SK-N-SH (cell line): ENCODE measurements at regions not wholly inside any gene's neighbourhood (a gene's known extent, or its start where the extent isn't known, plus 50 kb on each side); places are given as distances from the start of the nearest gene placed in this dataset.

Experiments
- CTCF ChIP-seq: fragments of 200-600 bp; sonication (generic); IDR thresholded peaks from 2 replicates; pipeline ENCODE4 v1.6.1; 2017; ENCODE audit warnings: antibody characterized with exemption, mild to moderate bottlenecking, moderate library complexity
- EP300 ChIP-seq, 2 experiments: IDR thresholded peaks; 2 replicates each; pipeline versions ENCODE4 v1.4.0 to v1.6.1; 2012; ENCODE audit warnings: borderline replicate concordance in 1 of 2, low read depth in 1 of 2, low read length in 1 of 2
- FOSL2 ChIP-seq: IDR thresholded peaks from 2 replicates; pipeline ENCODE4 v1.4.0; 2012; ENCODE audit warnings: low read depth, mild to moderate bottlenecking, moderate library complexity, borderline replicate concordance
- FOXM1 ChIP-seq: IDR thresholded peaks from 2 replicates; pipeline ENCODE4 v1.4.0; 2012; ENCODE audit warnings: low read depth, mild to moderate bottlenecking
- GATA2 ChIP-seq: sonication (generic); formaldehyde crosslinking; IDR thresholded peaks from 2 replicates; pipeline ENCODE4 v1.5.0; 2020; ENCODE audit warnings: mild to moderate bottlenecking, missing genetic modification reagents
- JUND ChIP-seq: IDR thresholded peaks from 2 replicates; pipeline ENCODE4 v1.4.0; 2012
- NRF1 ChIP-seq: IDR thresholded peaks from 2 replicates; pipeline ENCODE4 v1.6.1; 2012; ENCODE audit warnings: low read depth, mild to moderate bottlenecking, low read length
- POLR2AphosphoS5 ChIP-seq: IDR thresholded peaks from 2 replicates; pipeline ENCODE4 v1.6.1; 2012; ENCODE audit warnings: low read depth, low read length
- RFX5 ChIP-seq: IDR thresholded peaks from 2 replicates; pipeline ENCODE4 v1.6.1; 2012; ENCODE audit warnings: mild to moderate bottlenecking, improper control_type of control experiment, low read length
- TCF12 ChIP-seq: IDR thresholded peaks from 2 replicates; pipeline ENCODE4 v1.4.0; 2012
- USF2 ChIP-seq: fragments of 150-350 bp; IDR thresholded peaks from 2 replicates; pipeline ENCODE4 v1.6.1; 2017; ENCODE audit warnings: antibody characterized with exemption, low read length, low read depth, borderline replicate concordance
- ZBTB33 ChIP-seq: IDR thresholded peaks from 2 replicates; pipeline ENCODE4 v1.4.0; 2012; ENCODE audit warnings: low read depth, borderline replicate concordance
- TF ChIP-seq, protein P1 (sequence below): IDR thresholded peaks from 2 replicates; pipeline ENCODE4 v1.4.0; 2012; ENCODE audit warnings: low read depth

DNA sequence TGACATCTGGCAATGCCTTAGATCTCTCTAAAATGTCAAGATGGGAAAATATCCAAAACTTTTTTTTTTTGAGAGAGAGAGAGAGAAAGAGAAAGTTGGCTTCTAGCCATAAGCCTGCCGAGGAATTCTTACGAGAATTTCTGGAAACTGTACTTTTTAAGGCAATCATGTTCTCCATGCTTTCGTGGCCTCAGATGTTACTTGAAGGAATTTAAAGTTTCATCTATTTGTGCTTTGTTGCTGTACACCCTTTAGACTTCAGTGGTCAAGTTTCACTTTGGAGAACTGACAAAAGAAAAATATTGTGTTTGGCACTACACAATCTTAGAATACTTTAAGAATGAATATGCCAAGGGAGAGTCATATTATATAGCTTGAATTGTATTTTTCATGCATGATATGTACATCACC is 53.9 kb downstream of the FAT4 start:
- TF ChIP-seq GATA2 (CRISPR knock-in tag): no peak
- TF ChIP-seq CTCF: no peak
- TF ChIP-seq RFX5: no peak
- TF ChIP-seq, protein P1, sequence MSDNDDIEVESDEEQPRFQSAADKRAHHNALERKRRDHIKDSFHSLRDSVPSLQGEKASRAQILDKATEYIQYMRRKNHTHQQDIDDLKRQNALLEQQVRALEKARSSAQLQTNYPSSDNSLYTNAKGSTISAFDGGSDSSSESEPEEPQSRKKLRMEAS: peak; percentile 75; the same call in 1 of the 2 replicates
- TF ChIP-seq TCF12: no peak; the same call in none of the 2 replicates
- no peak for TF ChIP-seq ZBTB33
- TF ChIP-seq EP300 (IDR thresholded peaks at IDR 0.05; ENCODE audit: borderline replicate concordance in 1 of 2, low read depth in 1 of 2, low read length in 1 of 2): peak in 1 of 2 experiments; percentile 32; a peak in 1 of 4 replicates
- TF ChIP-seq FOXM1: 0 out of 2 replicates have a peak, but pooled peaks have one; percentile 19
- TF ChIP-seq NRF1: no peak
- peak; percentile 34; the same call in 1 of the 2 replicates for TF ChIP-seq POLR2AphosphoS5
- TF ChIP-seq FOSL2: peak; percentile 56; the same call in 1 of the 2 replicates
- no peak for TF ChIP-seq USF2
- TF ChIP-seq JUND: peak; percentile 63
